Liver (tissue), 8 donors: ENCODE measurements at regions not wholly inside any gene's neighbourhood (a gene's known extent, or its start where the extent isn't known, plus 50 kb on each side); places are given as distances from the start of the nearest gene placed in this dataset.

Source experiments
- DNase-seq: peaks from one replicate; pipeline ENCODE4 v3.0.0-alpha.2; 2017; ENCODE audit warnings: low spot score
- H3K27ac ChIP-seq, 2 donors: one replicate each; pipeline ENCODE4 v1.7.0; 2013; ENCODE audit warnings: inconsistent platforms in 2 of 2, low read length in 2 of 2, control low read depth in 1 of 2, low read depth in 1 of 2, mild to moderate bottlenecking in 1 of 2
- H3K27me3 ChIP-seq, 4 donors: one replicate each; pipeline versions ENCODE4 v1.6.1 to v1.7.0; 2013; ENCODE audit warnings: low read length in 3 of 4, inconsistent platforms in 1 of 4, mild to moderate bottlenecking in 1 of 4, moderate library complexity in 1 of 4; ENCODE audit not compliant: control insufficient read depth in 4 of 4, insufficient read depth in 4 of 4
- H3K36me3 ChIP-seq, 4 donors: one replicate each; pipeline versions ENCODE4 v1.6.1 to v1.7.0; 2013; ENCODE audit warnings: low read length in 3 of 4, mild to moderate bottlenecking in 3 of 4, low read depth in 1 of 4, moderate library complexity in 1 of 4; ENCODE audit not compliant: control insufficient read depth in 4 of 4, insufficient read depth in 3 of 4
- H3K4me1 ChIP-seq, 4 donors: one replicate each; pipeline versions ENCODE4 v1.6.1 to v1.7.0; 2013; ENCODE audit warnings: low read length in 3 of 4, mild to moderate bottlenecking in 3 of 4, moderate library complexity in 1 of 4; ENCODE audit not compliant: control insufficient read depth in 4 of 4, insufficient read depth in 4 of 4
- H3K4me3 ChIP-seq, 3 donors: one replicate each; pipeline versions ENCODE4 v1.6.1 to v1.7.0; 2013; ENCODE audit warnings: low read length in 3 of 3, control low read depth in 1 of 3, low read depth in 1 of 3, mild to moderate bottlenecking in 1 of 3
- H3K9ac ChIP-seq, 2 donors: one replicate each; pipeline ENCODE4 v1.7.0; 2013; ENCODE audit warnings: low read length in 2 of 2, mild to moderate bottlenecking in 2 of 2, moderate library complexity in 2 of 2, control low read depth in 1 of 2, low read depth in 1 of 2
- H3K9me3 ChIP-seq, 4 donors: one replicate each; pipeline versions ENCODE4 v1.6.1 to v1.7.0; 2013; ENCODE audit warnings: low read length in 3 of 4; ENCODE audit not compliant: control insufficient read depth in 4 of 4
- EGR1 ChIP-seq, 2 donors: IDR thresholded peaks; 2 replicates each; pipeline ENCODE4 v1.6.1; 2016 to 2018; ENCODE audit warnings: antibody characterized with exemption in 2 of 2, low read depth in 2 of 2
- FOXA1 ChIP-seq: IDR thresholded peaks from 2 replicates; pipeline ENCODE4 v1.6.1; 2016; ENCODE audit warnings: antibody characterized with exemption
- FOXA2 ChIP-seq: IDR thresholded peaks from 2 replicates; pipeline ENCODE4 v1.6.1; 2016; ENCODE audit warnings: antibody characterized with exemption
- GABPA ChIP-seq, 2 donors: IDR thresholded peaks in 1 of 2; conservative IDR thresholded peaks in 1 of 2; 2 replicates each; pipeline ENCODE4 v1.6.1; 2016; ENCODE audit warnings: antibody characterized with exemption in 2 of 2, mild to moderate bottlenecking in 1 of 2, moderate library complexity in 1 of 2
- HNF4A ChIP-seq, 2 donors: conservative IDR thresholded peaks; 2 replicates each; pipeline ENCODE4 v1.6.1; 2016; ENCODE audit warnings: antibody characterized with exemption in 2 of 2, mild to moderate bottlenecking in 2 of 2
- HNF4G ChIP-seq: IDR thresholded peaks from 2 replicates; pipeline ENCODE4 v1.6.1; 2016; ENCODE audit warnings: antibody characterized with exemption
- JUND ChIP-seq, 2 donors: IDR thresholded peaks; 2 replicates each; pipeline ENCODE4 v1.6.1; 2016; ENCODE audit warnings: antibody characterized with exemption in 2 of 2
- NR2F2 ChIP-seq: IDR thresholded peaks from 2 replicates; pipeline ENCODE4 v1.6.1; 2016; ENCODE audit warnings: antibody characterized with exemption
- RXRA ChIP-seq, 2 donors: IDR thresholded peaks; 2 replicates each; pipeline ENCODE4 v1.6.1; 2017 to 2018; ENCODE audit warnings: antibody characterized with exemption in 2 of 2, mild to moderate bottlenecking in 1 of 2
- SP1 ChIP-seq: IDR thresholded peaks from 2 replicates; pipeline ENCODE4 v1.6.1; 2018; ENCODE audit warnings: antibody characterized with exemption, mild to moderate bottlenecking
- TAF1 ChIP-seq: conservative IDR thresholded peaks from 2 replicates; pipeline ENCODE4 v1.6.1; 2016; ENCODE audit warnings: antibody characterized with exemption, mild to moderate bottlenecking
- YY1 ChIP-seq: IDR thresholded peaks from 2 replicates; pipeline ENCODE4 v1.6.1; 2016; ENCODE audit warnings: antibody characterized with exemption, mild to moderate bottlenecking
- WGBS: extraction: QIAGEN DNeasy Blood & Tissue Kit; methylation state at CpG from one replicate; pipeline ENCODE4 v1.1.7; 2013; 5-methylcytosine and 5-hydroxymethylcytosine counted together
- TF ChIP-seq, protein P1 (sequence below): fragments of 150-350 bp; IDR thresholded peaks from 2 replicates; pipeline ENCODE4 v1.5.1; 2017; ENCODE audit warnings: improper control_type of control experiment, low read depth, low read length; ENCODE audit not compliant: missing input control
- TF ChIP-seq, protein P2 (sequence below): IDR thresholded peaks from 2 replicates; pipeline ENCODE4 v1.6.1; 2016; ENCODE audit warnings: antibody characterized with exemption, mild to moderate bottlenecking
- TF ChIP-seq, protein P3 (sequence below): IDR thresholded peaks from 2 replicates; pipeline ENCODE4 v1.6.1; 2016; ENCODE audit warnings: antibody characterized with exemption
- TF ChIP-seq, protein P4 (sequence below): IDR thresholded peaks from 2 replicates; pipeline ENCODE4 v1.6.1; 2016; ENCODE audit warnings: antibody characterized with exemption
- donor health status: healthy.
- donor health status: healthy.
- donor health status: healthy.
- donor health status: healthy.
- donor health status: healthy.

DNA sequence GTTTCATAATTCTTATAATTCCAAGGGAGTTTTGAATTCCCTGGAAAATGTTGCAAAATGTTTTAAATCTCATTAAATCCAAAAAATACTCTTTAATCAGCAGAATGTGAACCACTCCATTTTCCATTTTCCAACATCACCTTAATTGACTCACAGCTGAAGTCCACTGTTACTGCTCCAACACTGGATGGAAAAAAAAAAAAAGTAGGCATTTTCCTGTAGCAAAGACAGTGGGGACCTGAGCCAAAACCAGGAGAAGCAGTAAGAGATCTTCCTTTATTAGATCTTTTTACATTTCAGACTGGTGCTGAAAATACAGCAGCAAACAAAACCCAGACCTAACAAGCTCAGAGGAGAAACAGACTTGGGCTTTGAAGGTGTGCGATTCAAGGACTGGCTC lies 62.4 kb upstream of the SPATS2L start:
- Histone ChIP-seq H3K9me3 (no peaks in the 10 kb centered on the region), H3K27me3 (no peaks in the 10 kb centered on the region), H3K9ac (no peak overlapping the region), H3K4me1 (no peaks in the 10 kb centered on the region), H3K4me3 (no peak overlapping the region), H3K36me3 (no peaks in the 10 kb centered on the region), H3K27ac (no peak overlapping the region)
- TF ChIP-seq TAF1 (no peak), HNF4G (no peak)
- 100% methylated on average over 1 of the region's 1 CpG for WGBS
- DNase-seq = no peak

DNA sequence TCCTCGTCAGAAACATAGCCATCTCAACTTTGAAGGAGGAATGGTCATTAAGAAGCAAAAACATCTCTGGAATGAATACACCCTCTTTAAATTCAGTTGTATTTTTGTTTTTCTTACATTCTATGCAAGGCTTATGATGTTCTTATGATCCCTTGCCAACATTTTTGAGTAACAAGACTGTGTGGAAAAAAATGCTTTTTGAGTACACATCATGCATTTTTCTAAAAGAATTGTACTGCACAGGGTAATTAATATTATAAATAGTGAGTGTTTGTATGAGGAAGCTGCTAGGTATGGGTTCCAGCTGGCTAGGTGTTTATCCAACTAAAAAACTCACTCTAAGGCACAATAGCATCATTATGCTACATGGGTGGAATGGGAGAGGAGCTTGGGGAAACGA lies 59.0 kb upstream of the SPATS2L start:
- no peak overlapping the region for H3K4me3 ChIP-seq
- no peaks in the 10 kb centered on the region for H3K9me3 ChIP-seq
- no peaks in the 10 kb centered on the region for H3K36me3 ChIP-seq
- TF ChIP-seq, protein P1, sequence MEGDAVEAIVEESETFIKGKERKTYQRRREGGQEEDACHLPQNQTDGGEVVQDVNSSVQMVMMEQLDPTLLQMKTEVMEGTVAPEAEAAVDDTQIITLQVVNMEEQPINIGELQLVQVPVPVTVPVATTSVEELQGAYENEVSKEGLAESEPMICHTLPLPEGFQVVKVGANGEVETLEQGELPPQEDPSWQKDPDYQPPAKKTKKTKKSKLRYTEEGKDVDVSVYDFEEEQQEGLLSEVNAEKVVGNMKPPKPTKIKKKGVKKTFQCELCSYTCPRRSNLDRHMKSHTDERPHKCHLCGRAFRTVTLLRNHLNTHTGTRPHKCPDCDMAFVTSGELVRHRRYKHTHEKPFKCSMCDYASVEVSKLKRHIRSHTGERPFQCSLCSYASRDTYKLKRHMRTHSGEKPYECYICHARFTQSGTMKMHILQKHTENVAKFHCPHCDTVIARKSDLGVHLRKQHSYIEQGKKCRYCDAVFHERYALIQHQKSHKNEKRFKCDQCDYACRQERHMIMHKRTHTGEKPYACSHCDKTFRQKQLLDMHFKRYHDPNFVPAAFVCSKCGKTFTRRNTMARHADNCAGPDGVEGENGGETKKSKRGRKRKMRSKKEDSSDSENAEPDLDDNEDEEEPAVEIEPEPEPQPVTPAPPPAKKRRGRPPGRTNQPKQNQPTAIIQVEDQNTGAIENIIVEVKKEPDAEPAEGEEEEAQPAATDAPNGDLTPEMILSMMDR = no peak
- TF ChIP-seq TAF1 (no peak), RXRA (IDR thresholded peaks at IDR 0.05) (no peak), HNF4G (no peak), HNF4A (conservative IDR thresholded peaks at IDR 0.05) (no peak), FOXA2 (no peak), SP1 (no peak), YY1 (no peak), FOXA1 (no peak), JUND (IDR thresholded peaks at IDR 0.05) (no peak), NR2F2 (no peak)
- H3K27me3 ChIP-seq = no peaks in the 10 kb centered on the region
- no peaks in the 10 kb centered on the region for H3K4me1 ChIP-seq
- no peak overlapping the region for H3K27ac ChIP-seq
- H3K9ac ChIP-seq = no peak overlapping the region
- 87% methylated on average over 2 of the region's 2 CpGs for WGBS
- DNase-seq = no peak

DNA sequence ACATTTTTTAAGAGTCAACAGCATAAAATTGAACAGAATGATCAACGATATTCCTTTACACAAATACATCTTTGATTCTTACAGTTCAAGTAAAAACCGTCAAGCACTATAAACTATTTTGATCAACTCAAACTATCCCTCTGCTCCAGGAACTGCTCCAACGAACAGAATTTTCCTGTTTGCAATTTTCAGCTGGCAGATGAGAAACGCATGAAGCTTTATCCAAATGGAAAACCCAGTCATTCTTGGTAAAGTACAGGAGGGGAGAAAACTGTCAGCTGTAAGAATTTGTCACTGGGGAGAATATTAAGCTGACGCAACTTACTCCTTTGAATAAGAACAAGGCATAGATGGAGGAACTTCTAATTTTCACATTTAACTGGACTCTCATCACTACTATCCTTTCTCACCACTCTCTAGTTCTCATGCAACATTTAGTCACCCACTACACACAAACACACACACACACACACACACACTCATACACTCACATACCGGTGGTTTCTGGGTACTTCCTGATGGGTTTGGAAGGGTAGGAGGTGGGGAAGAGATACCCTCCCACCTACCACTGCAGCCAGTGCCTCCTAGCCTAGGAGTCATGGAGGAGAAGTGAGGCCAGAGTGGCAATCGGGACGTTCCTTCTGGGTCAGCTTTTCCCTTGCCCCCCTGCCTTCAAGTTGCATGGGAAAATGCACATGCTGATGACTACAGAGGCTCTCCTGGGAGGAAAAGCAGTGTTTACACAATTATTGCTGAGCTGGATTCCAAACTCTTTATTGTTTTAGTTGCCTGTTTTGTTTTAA lies 54.0 kb upstream of the SPATS2L start:
- no peak overlapping the region for H3K9ac ChIP-seq
- WGBS = 69% methylated on average over 8 of the region's 8 CpGs
- H3K36me3 ChIP-seq = no peaks in the 10 kb centered on the region

DNA sequence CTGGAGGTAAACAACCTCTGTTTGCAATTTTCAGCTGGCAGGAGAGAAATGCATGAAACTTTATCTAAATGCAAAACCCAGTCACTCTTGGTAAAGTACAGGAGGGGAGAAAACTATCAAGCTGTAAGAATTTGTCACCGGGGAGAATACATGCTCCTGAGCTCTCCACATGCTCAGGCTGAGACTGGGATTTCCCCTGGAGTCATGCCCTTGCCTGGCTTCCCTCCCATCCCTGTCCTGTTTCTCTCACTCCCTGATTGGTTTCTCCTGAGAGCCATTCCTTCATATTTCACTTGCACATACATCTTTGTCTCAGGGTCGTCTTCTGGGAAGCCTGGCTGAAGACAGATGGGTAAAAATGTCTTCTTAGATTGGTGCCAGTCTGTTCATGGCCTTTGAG lies 52.9 kb upstream of the SPATS2L start:
- H3K36me3 ChIP-seq = no peaks in the 10 kb centered on the region
- no peak for DNase-seq
- no peak overlapping the region for H3K4me3 ChIP-seq
- H3K9me3 ChIP-seq = no peaks in the 10 kb centered on the region
- no peak overlapping the region for H3K27ac ChIP-seq
- H3K4me1 ChIP-seq = peaks cover 0 to 5% (median 0%) of the 10 kb centered on the region in 4 donors
- H3K9ac ChIP-seq = no peak overlapping the region
- 51% methylated on average over 2 of the region's 2 CpGs for WGBS
- H3K27me3 ChIP-seq = no peaks in the 10 kb centered on the region
- TF ChIP-seq GABPA (IDR thresholded peaks at IDR 0.05 in 1 of 2, conservative IDR thresholded peaks at IDR 0.05 in 1 of 2) = no peak
- TF ChIP-seq, protein P1 = no peak
- TF ChIP-seq, protein P2, sequence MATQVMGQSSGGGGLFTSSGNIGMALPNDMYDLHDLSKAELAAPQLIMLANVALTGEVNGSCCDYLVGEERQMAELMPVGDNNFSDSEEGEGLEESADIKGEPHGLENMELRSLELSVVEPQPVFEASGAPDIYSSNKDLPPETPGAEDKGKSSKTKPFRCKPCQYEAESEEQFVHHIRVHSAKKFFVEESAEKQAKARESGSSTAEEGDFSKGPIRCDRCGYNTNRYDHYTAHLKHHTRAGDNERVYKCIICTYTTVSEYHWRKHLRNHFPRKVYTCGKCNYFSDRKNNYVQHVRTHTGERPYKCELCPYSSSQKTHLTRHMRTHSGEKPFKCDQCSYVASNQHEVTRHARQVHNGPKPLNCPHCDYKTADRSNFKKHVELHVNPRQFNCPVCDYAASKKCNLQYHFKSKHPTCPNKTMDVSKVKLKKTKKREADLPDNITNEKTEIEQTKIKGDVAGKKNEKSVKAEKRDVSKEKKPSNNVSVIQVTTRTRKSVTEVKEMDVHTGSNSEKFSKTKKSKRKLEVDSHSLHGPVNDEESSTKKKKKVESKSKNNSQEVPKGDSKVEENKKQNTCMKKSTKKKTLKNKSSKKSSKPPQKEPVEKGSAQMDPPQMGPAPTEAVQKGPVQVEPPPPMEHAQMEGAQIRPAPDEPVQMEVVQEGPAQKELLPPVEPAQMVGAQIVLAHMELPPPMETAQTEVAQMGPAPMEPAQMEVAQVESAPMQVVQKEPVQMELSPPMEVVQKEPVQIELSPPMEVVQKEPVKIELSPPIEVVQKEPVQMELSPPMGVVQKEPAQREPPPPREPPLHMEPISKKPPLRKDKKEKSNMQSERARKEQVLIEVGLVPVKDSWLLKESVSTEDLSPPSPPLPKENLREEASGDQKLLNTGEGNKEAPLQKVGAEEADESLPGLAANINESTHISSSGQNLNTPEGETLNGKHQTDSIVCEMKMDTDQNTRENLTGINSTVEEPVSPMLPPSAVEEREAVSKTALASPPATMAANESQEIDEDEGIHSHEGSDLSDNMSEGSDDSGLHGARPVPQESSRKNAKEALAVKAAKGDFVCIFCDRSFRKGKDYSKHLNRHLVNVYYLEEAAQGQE = no peak
- no peak for TF ChIP-seq EGR1 (IDR thresholded peaks at IDR 0.05; ENCODE audit: low read depth in 2 of 2)
- TF ChIP-seq, protein P3, sequence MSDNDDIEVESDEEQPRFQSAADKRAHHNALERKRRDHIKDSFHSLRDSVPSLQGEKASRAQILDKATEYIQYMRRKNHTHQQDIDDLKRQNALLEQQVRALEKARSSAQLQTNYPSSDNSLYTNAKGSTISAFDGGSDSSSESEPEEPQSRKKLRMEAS = no peak
- no peak for TF ChIP-seq NR2F2
- TF ChIP-seq, protein P4, sequence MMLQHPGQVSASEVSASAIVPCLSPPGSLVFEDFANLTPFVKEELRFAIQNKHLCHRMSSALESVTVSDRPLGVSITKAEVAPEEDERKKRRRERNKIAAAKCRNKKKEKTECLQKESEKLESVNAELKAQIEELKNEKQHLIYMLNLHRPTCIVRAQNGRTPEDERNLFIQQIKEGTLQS = no peak
- no peak for TF ChIP-seq HNF4A (conservative IDR thresholded peaks at IDR 0.05)

More for the DNA sequence above, 54.0 kb upstream of the SPATS2L start:
- Histone ChIP-seq H3K4me1 (peaks cover 0 to 5% (median 0%) of the 10 kb centered on the region in 4 donors), H3K27ac (no peak overlapping the region), H3K27me3 (no peaks in the 10 kb centered on the region), H3K9me3 (no peaks in the 10 kb centered on the region), H3K4me3 (no peak overlapping the region)
- no peak for DNase-seq
- TF ChIP-seq FOXA1 = no peak
